Right lobe of liver (tissue), 4 donors: ENCODE measurements at regions not wholly inside any gene's neighbourhood (a gene's known extent, or its start where the extent isn't known, plus 50 kb on each side); places are given as distances from the start of the nearest gene placed in this dataset.
"Not testable (repeated sequence)": the region's sequence is repeated elsewhere in the genome, so short reads cannot be mapped to it uniquely, and the experiment has no call there.

Source experiments
- POLR2A ChIP-seq: fragments of 450-650 bp; IDR thresholded peaks from one replicate; pipeline ENCODE4 v1.6.1; 2017; ENCODE audit warnings: antibody characterized with exemption, mild to moderate bottlenecking
- TF ChIP-seq, protein P1 (sequence below), 4 donors: fragments of 200-600 bp in 3 of 4; fragments of 450-650 bp in 1 of 4; IDR thresholded peaks; one replicate each; pipeline versions ENCODE4 v1.5.1 to v1.8.0; 2016 to 2022; ENCODE audit warnings: antibody characterized with exemption in 4 of 4, mild to moderate bottlenecking in 2 of 4
- donor health status: DM: no; HTN: no; CAD: no.
- donor health status: DM: no; HTN: no; CAD: no.
- donor health status: DM: no; HTN: yes; CAD: no.

DNA sequence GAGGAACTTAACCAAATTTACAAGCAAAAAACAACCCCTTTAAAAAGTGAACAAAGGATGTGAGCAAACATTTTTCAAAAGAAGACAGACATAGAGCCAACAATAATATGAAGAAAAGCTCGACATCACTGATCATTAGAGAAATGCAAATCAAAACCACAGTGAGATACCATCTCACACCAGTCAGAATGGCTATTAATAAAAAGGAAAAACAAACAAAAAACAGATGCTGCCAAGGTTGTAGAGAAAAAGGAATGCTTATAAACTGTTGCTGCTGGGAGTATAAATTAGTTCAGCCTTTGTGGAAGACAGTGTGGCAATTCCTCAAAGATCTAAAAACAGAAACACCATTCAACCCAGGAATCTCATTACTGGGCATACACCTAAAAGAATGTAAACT is 527.8 kb upstream of the PTCHD4 start:
- TF ChIP-seq, protein P1, sequence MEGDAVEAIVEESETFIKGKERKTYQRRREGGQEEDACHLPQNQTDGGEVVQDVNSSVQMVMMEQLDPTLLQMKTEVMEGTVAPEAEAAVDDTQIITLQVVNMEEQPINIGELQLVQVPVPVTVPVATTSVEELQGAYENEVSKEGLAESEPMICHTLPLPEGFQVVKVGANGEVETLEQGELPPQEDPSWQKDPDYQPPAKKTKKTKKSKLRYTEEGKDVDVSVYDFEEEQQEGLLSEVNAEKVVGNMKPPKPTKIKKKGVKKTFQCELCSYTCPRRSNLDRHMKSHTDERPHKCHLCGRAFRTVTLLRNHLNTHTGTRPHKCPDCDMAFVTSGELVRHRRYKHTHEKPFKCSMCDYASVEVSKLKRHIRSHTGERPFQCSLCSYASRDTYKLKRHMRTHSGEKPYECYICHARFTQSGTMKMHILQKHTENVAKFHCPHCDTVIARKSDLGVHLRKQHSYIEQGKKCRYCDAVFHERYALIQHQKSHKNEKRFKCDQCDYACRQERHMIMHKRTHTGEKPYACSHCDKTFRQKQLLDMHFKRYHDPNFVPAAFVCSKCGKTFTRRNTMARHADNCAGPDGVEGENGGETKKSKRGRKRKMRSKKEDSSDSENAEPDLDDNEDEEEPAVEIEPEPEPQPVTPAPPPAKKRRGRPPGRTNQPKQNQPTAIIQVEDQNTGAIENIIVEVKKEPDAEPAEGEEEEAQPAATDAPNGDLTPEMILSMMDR (IDR thresholded peaks at IDR 0.05), result not testable (repeated sequence)
- not testable (repeated sequence) for TF ChIP-seq POLR2A
